OCI-LY3 (cell line): ENCODE measurements at regions not wholly inside any gene's neighbourhood (a gene's known extent, or its start where the extent isn't known, plus 50 kb on each side); places are given as distances from the start of the nearest gene placed in this dataset.

Source experiments
- CTCF ChIP-seq: fragments of 200-600, 300-600 bp; sonication (generic); IDR thresholded peaks from 2 replicates; pipeline ENCODE4 v1.5.1; 2014; ENCODE audit warnings: antibody characterized with exemption, low read length, low read depth
- EZH2phosphoT487 ChIP-seq: fragments of 200-600 bp; shearing (Covaris generic); IDR thresholded peaks from 2 replicates; pipeline ENCODE4 v1.6.1; 2018; ENCODE audit warnings: antibody characterized with exemption, mixed run types, low read depth

- TF ChIP-seq CTCF (no peak), EZH2phosphoT487 (no peak)
These were observed 207.6 kb upstream of the PARD3B start for GRCh38 chr2:204337638-204338037.
